Trophoblast cell (in vitro differentiated cells and primary cell): ENCODE measurements at regions not wholly inside any gene's neighbourhood (a gene's known extent, or its start where the extent isn't known, plus 50 kb on each side); places are given as distances from the start of the nearest gene placed in this dataset.

Experiments
- DNase-seq, 2 donors: peaks; one replicate each; pipeline ENCODE4 v3.0.0-alpha.2; 2016
- H2AFZ ChIP-seq: 2 replicates; pipeline ENCODE4 v1.6.1; 2013; ENCODE audit warnings: low read length, moderate library complexity, mild to moderate bottlenecking; ENCODE audit not compliant: insufficient read depth, poor library complexity
- H2AK5ac ChIP-seq: 2 replicates; pipeline ENCODE4 v1.6.1; 2013; ENCODE audit warnings: mild to moderate bottlenecking, low read length
- H2BK120ac ChIP-seq: 2 replicates; pipeline ENCODE4 v1.6.1; 2013; ENCODE audit warnings: low read length, mild to moderate bottlenecking, moderate library complexity; ENCODE audit not compliant: insufficient read depth, poor library complexity
- H2BK12ac ChIP-seq: 2 replicates; pipeline ENCODE4 v1.6.1; 2013; ENCODE audit warnings: mild to moderate bottlenecking, low read length, moderate library complexity
- H2BK5ac ChIP-seq: 2 replicates; pipeline ENCODE4 v1.6.1; 2013; ENCODE audit warnings: low read length, low read depth, moderate library complexity, mild to moderate bottlenecking; ENCODE audit not compliant: poor library complexity
- H3K14ac ChIP-seq: 2 replicates; pipeline ENCODE4 v1.6.1; 2013; ENCODE audit warnings: mild to moderate bottlenecking, low read length
- H3K18ac ChIP-seq: 2 replicates; pipeline ENCODE4 v1.6.1; 2013; ENCODE audit warnings: mild to moderate bottlenecking, low read length
- H3K23ac ChIP-seq: 2 replicates; pipeline ENCODE4 v1.6.1; 2013; ENCODE audit warnings: low read length
- H3K27ac ChIP-seq: 2 replicates; pipeline ENCODE4 v1.5.1; 2013; ENCODE audit warnings: low read depth, mild to moderate bottlenecking, inconsistent platforms, low read length, moderate library complexity
- H3K27me3 ChIP-seq: 2 replicates; pipeline ENCODE4 v1.6.1; 2013; ENCODE audit warnings: inconsistent platforms, mild to moderate bottlenecking, low read length, moderate library complexity; ENCODE audit not compliant: insufficient read depth
- H3K36me3 ChIP-seq, 2 experiments: 1 replicate in 1 of 2; 2 replicates in 1 of 2; pipeline ENCODE4 v1.6.1; 2013; ENCODE audit warnings: low read length in 2 of 2, mild to moderate bottlenecking in 2 of 2, moderate library complexity in 1 of 2; ENCODE audit not compliant: insufficient read depth in 2 of 2, control insufficient read depth in 1 of 2
- H3K4ac ChIP-seq: 2 replicates; pipeline ENCODE4 v1.6.1; 2013; ENCODE audit warnings: low read depth, mild to moderate bottlenecking, low read length, moderate library complexity
- H3K4me1 ChIP-seq, 2 experiments: 1 replicate in 1 of 2; 2 replicates in 1 of 2; pipeline ENCODE4 v1.6.1; 2013; ENCODE audit warnings: low read length in 2 of 2, mild to moderate bottlenecking in 2 of 2, moderate library complexity in 1 of 2; ENCODE audit not compliant: insufficient read depth in 2 of 2, control insufficient read depth in 1 of 2
- H3K4me2 ChIP-seq: 2 replicates; pipeline ENCODE4 v1.6.1; 2013; ENCODE audit warnings: inconsistent platforms, mild to moderate bottlenecking, low read length, moderate library complexity
- H3K4me3 ChIP-seq: 2 replicates; pipeline ENCODE4 v1.5.1; 2013; ENCODE audit warnings: mild to moderate bottlenecking, low read depth, low read length, inconsistent platforms
- H3K79me1 ChIP-seq: one replicate; pipeline ENCODE4 v1.6.1; 2013; ENCODE audit warnings: low read length
- H3K79me2 ChIP-seq: 2 replicates; pipeline ENCODE4 v1.6.1; 2013; ENCODE audit warnings: low read length, mild to moderate bottlenecking; ENCODE audit not compliant: control insufficient read depth, insufficient read depth, poor library complexity
- H3K9ac ChIP-seq: 2 replicates; pipeline ENCODE4 v1.6.1; 2013; ENCODE audit warnings: mild to moderate bottlenecking, low read length
- H3K9me3 ChIP-seq: 2 replicates; pipeline ENCODE4 v1.6.1; 2013; ENCODE audit warnings: low read depth, mild to moderate bottlenecking, control low read depth, inconsistent platforms, low read length; ENCODE audit not compliant: insufficient read depth
- H4K12ac ChIP-seq: 2 replicates; pipeline ENCODE4 v1.6.1; 2013; ENCODE audit warnings: low read depth, mild to moderate bottlenecking, low read length, moderate library complexity
- H4K8ac ChIP-seq: 2 replicates; pipeline ENCODE4 v1.6.1; 2013; ENCODE audit warnings: low read depth, mild to moderate bottlenecking, low read length, moderate library complexity
- H4K91ac ChIP-seq: one replicate; pipeline ENCODE4 v1.6.1; 2013; ENCODE audit warnings: low read depth, mild to moderate bottlenecking, low read length, moderate library complexity
- WGBS: extraction: QIAGEN DNeasy Blood & Tissue Kit; methylation state at CpG from one replicate; pipeline ENCODE4 v1.1.7; 2013; ENCODE audit warnings: missing lambda C conversion rate; ENCODE audit not compliant: insufficient read length, insufficient coverage; ENCODE audit errors: extremely low coverage; 5-methylcytosine and 5-hydroxymethylcytosine counted together

DNA sequence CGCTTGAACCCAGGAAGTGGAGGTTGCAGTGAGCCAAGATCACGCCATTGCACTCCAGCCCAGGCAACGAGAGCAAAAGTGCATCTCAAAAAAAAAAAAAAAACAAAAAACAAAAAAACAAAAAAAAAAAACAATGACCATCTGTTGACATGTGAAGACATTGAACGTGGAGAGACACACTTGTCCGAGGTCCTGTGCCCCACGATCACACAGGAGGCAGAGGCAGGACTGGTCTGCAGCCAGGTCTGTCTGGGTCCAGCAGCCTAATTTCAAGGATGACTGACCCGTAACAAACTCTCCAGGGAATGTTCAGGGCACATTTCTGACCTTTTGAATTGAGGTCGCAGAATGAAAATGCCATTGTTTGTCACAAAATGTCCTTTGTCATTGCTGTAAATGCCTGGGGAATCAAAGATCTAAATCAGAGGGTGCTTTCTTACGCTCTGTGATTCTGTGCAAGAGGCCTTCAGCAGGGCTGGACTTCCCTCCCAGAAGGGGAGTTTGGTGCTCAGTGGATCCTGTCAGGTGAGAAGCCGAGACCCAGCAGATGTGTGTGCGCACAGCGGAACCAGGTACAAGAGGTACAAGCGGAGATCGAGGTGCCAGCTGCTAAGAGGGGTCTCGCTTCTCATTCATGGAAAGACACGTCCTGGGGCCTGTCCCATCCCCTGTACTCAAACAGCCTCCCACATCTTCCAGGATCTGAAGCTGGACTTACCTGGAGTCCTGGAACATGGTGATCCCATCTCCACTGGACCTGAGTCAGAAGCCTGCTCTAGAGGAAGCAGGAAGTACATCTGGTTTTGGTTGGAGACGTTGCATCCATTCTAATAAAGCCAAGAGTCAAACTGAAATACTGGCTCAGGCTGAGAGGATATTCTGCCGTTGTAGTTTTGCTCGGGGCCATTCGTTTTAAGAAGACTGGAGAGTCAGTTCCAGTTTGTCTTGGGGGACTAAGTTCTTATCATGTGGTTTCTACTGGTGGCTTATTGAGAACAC, 95.8 kb downstream of the IRF8 start:
- no peak overlapping the region for H3K23ac ChIP-seq
- no peak overlapping the region for H3K18ac ChIP-seq
- H4K12ac ChIP-seq: no peak overlapping the region
- H3K27ac ChIP-seq: no peak overlapping the region
- no CpG with 5 or more reads among the region's 20 CpGs for WGBS
- H3K14ac ChIP-seq: no peak overlapping the region
- no peaks in the 10 kb centered on the region for H3K79me1 ChIP-seq
- H2BK5ac ChIP-seq: no peak overlapping the region
- H3K4me3 ChIP-seq: no peak overlapping the region
- no peak overlapping the region for H2AK5ac ChIP-seq
- no peaks in the 10 kb centered on the region for H3K9me3 ChIP-seq
- no peak overlapping the region for H2AFZ ChIP-seq
- no peak overlapping the region for H2BK120ac ChIP-seq
- no peak overlapping the region for H4K8ac ChIP-seq
- H3K27me3 ChIP-seq: no peaks in the 10 kb centered on the region
- H3K9ac ChIP-seq: no peak overlapping the region
- no peak for DNase-seq
- H3K4me1 ChIP-seq: no peaks in the 10 kb centered on the region
- no peaks in the 10 kb centered on the region for H3K79me2 ChIP-seq
- no peaks in the 10 kb centered on the region for H3K36me3 ChIP-seq
- no peak overlapping the region for H2BK12ac ChIP-seq
- H4K91ac ChIP-seq: no peak overlapping the region
- no peak overlapping the region for H3K4me2 ChIP-seq
- H3K4ac ChIP-seq: no peak overlapping the region

DNA sequence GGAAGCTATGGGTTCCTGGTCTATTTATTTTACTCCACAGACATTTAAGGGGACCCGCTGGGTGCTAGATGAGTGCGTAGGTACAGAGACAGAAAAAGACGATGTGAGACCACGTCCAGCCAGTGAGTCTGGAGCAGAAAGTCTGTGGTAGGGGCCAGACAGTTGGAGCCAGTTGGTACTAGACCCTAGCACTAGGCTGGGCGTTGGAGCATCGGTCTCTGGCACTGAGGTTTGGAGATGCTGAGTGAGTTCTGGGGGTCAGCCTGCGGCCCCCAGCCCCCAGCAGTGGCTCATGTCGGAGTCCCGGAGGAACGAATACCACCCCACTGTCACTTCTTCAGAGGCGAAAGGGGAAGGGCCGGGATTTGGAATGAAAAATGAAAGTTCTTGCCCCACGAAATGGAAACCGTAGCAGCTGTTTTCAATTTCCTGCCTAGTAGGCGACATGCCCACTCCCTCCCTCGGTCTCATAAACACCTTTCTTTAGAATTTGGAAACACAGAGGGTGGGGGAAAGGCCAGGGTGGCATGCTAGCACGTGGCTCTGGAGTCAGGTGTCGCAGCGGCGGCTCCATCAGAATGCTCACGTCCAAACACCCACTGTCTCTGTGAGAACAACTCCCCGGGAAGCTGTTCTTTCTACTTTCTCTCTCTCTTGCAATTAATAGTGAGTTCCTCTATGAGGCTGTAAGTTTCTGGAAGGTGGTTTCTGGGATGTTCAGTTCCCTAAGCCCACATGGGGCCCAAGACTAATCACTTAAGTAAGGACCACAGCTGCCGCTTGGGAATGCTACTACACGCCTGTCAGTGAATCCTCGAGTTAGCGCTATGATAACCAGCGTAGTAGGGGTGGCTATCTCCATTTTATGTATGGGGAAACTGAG, 96.8 kb downstream of the IRF8 start:
- Histone ChIP-seq H3K23ac (no peak overlapping the region), H3K14ac (no peak overlapping the region), H2BK12ac (no peak overlapping the region), H3K18ac (no peak overlapping the region), H3K36me3 (no peaks in the 10 kb centered on the region), H3K4me1 (no peaks in the 10 kb centered on the region), H3K79me2 (no peaks in the 10 kb centered on the region), H2BK5ac (no peak overlapping the region), H3K9ac (no peak overlapping the region), H3K27ac (no peak overlapping the region), H4K12ac (no peak overlapping the region), H2AFZ (no peak overlapping the region), H4K91ac (no peak overlapping the region), H2AK5ac (no peak overlapping the region), H4K8ac (no peak overlapping the region), H3K4ac (no peak overlapping the region), H3K4me2 (no peak overlapping the region), H3K79me1 (no peaks in the 10 kb centered on the region), H2BK120ac (no peak overlapping the region), H3K4me3 (no peak overlapping the region), H3K9me3 (no peaks in the 10 kb centered on the region), H3K27me3 (no peaks in the 10 kb centered on the region)
- DNase-seq: no peak
- no CpG with 5 or more reads among the region's 27 CpGs for WGBS

DNA sequence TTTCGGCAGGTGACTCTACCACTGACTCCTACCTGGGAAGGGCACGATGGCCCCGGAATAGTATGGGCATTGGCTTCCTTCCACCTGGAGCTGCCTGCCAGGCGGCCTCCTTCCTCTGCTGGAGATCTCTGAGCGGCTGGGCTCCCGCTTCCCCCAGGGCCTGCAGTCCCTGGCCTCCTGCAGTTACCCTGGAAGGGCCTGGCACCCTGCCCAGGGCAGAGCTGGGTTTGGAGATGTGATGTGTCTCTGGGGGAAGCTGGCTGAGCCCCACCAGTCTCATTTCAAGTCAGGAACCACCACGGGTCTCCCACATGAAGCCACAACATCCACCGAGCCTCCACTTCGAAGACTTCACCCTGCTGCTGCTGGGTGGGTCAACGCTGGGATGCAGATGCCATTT, 97.9 kb downstream of the IRF8 start:
- Histone ChIP-seq H3K4me3 (no peak overlapping the region), H3K18ac (no peak overlapping the region), H4K8ac (no peak overlapping the region), H3K9me3 (no peaks in the 10 kb centered on the region), H4K91ac (no peak overlapping the region), H2BK12ac (no peak overlapping the region), H3K4me2 (no peak overlapping the region), H2BK5ac (no peak overlapping the region), H3K4me1 (no peaks in the 10 kb centered on the region), H2AFZ (no peak overlapping the region), H2AK5ac (no peak overlapping the region), H3K79me2 (no peaks in the 10 kb centered on the region), H3K4ac (no peak overlapping the region), H3K79me1 (no peaks in the 10 kb centered on the region), H3K9ac (no peak overlapping the region), H4K12ac (no peak overlapping the region), H3K23ac (no peak overlapping the region), H2BK120ac (no peak overlapping the region), H3K27ac (no peak overlapping the region), H3K27me3 (no peaks in the 10 kb centered on the region), H3K36me3 (no peaks in the 10 kb centered on the region), H3K14ac (no peak overlapping the region)
- WGBS: no CpG with 5 or more reads among the region's 10 CpGs
- no peak for DNase-seq

DNA sequence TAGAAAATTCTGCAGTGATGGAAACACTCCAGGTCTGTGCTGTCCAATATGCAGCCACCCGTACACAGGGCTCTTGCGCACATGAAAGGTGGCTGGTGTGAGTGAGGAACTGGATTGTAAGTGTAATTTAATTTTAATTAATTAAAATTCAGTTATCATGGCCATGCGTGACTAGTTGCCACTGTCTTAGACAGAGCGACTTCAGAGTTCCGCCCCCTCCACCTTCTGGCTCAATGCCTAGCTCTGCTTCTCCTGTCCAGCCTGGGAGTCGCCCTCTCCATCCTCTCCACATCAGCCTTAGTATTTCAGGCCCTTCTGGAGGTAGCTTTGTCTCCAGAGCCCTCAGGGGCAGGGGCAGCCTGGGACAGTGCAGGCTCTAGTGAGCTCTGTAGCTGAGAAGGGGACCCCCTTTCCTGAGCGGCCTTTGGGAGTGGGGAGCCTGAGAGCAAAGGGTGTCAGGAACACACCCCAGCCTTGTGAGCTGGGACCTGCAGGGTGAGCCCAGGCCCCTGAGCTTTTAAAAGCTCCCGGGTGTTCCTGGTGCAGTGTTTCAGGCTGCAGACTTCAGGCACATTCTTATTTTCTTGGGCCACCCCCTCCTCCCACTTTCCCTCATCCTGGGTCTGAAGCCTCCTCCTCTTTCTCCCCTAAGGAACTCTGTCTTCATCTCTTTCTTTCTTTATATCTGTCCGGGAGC, 99.4 kb downstream of the IRF8 start:
- no CpG with 5 or more reads among the region's 9 CpGs for WGBS
- no peak overlapping the region for H3K27ac ChIP-seq
- peaks cover 2% of the 10 kb centered on the region for H3K9me3 ChIP-seq
- H2AK5ac ChIP-seq: no peak overlapping the region
- DNase-seq: no peak
- no peak overlapping the region for H3K9ac ChIP-seq
- H3K79me1 ChIP-seq: no peaks in the 10 kb centered on the region
- no peaks in the 10 kb centered on the region for H3K4me1 ChIP-seq
- no peaks in the 10 kb centered on the region for H3K36me3 ChIP-seq
- no peak overlapping the region for H3K4ac ChIP-seq
- H3K14ac ChIP-seq: no peak overlapping the region
- H3K4me2 ChIP-seq: no peak overlapping the region
- H3K4me3 ChIP-seq: no peak overlapping the region
- H3K18ac ChIP-seq: no peak overlapping the region
- no peak overlapping the region for H4K91ac ChIP-seq
- no peak overlapping the region for H2AFZ ChIP-seq
- no peak overlapping the region for H3K23ac ChIP-seq
- H4K8ac ChIP-seq: no peak overlapping the region
- no peak overlapping the region for H2BK120ac ChIP-seq
- H2BK12ac ChIP-seq: no peak overlapping the region
- no peaks in the 10 kb centered on the region for H3K27me3 ChIP-seq
- H2BK5ac ChIP-seq: no peak overlapping the region
- H3K79me2 ChIP-seq: no peaks in the 10 kb centered on the region
- H4K12ac ChIP-seq: no peak overlapping the region
